ENCODE measurements at regions not wholly inside any gene's neighbourhood (a gene's known extent, or its start where the extent isn't known, plus 50 kb on each side); places are given as distances from the start of the nearest gene placed in this dataset.
A peak's percentile ranks its signal among the peaks of the same experiment; 100 is the strongest.
"Not testable (repeated sequence)": the region's sequence is repeated elsewhere in the genome, so short reads cannot be mapped to it uniquely, and the experiment has no call there.

GRCh38 chr4:23533859-23534258 is 356.0 kb downstream of the PPARGC1A start:
- DNase-seq (ENCODE audit: low spot score) = no peak

GRCh38 chr4:23516716-23517115 is 373.1 kb downstream of the PPARGC1A start:
- DNase-seq (ENCODE audit: low spot score) = no peak

GRCh38 chr4:23504083-23504482 is 385.8 kb downstream of the PPARGC1A start:
- DNase-seq (ENCODE audit: low spot score) = no peak

- no peak for DNase-seq (ENCODE audit: low spot score)
Observed at GRCh38 chr4:23500894-23501449, 388.9 kb downstream of the PPARGC1A start.

GRCh38 chr4:23485801-23486200 is 404.0 kb downstream of the PPARGC1A start:
- no peak for DNase-seq (ENCODE audit: low spot score)

- no peak for DNase-seq (ENCODE audit: low spot score)
Observed at GRCh38 chr4:23484689-23485088, 405.2 kb downstream of the PPARGC1A start.

- no peak for DNase-seq (ENCODE audit: low spot score)
Observed at GRCh38 chr4:23483320-23483960, 406.4 kb downstream of the PPARGC1A start.

- no peak for DNase-seq (ENCODE audit: low spot score)
Observed at GRCh38 chr4:23481566-23481965, 408.3 kb downstream of the PPARGC1A start.

- no peak for DNase-seq (ENCODE audit: low spot score)
Observed at GRCh38 chr4:23477905-23478304, 411.9 kb downstream of the PPARGC1A start.

- no peak for DNase-seq (ENCODE audit: low spot score)
Observed at GRCh38 chr4:23476515-23477090, 413.2 kb downstream of the PPARGC1A start.

- no peak for DNase-seq (ENCODE audit: low spot score)
Observed at GRCh38 chr4:23463071-23463470, 426.8 kb downstream of the PPARGC1A start.

GRCh38 chr4:23458054-23458453 is 431.8 kb downstream of the PPARGC1A start:
- DNase-seq (ENCODE audit: low spot score) = no peak

- no peak for DNase-seq (ENCODE audit: low spot score)
Observed at GRCh38 chr4:23456864-23457263, 433.0 kb downstream of the PPARGC1A start.

- peak; percentile 6 for DNase-seq (ENCODE audit: low spot score)
Observed at GRCh38 chr4:23455456-23456158, 434.2 kb downstream of the PPARGC1A start.

GRCh38 chr4:23441530-23442069 is 448.2 kb downstream of the PPARGC1A start:
- no peak for DNase-seq (ENCODE audit: low spot score)

GRCh38 chr4:23438764-23439163 is 451.1 kb downstream of the PPARGC1A start:
- DNase-seq (ENCODE audit: low spot score) = no peak

GRCh38 chr4:23429497-23429896 is 460.4 kb downstream of the PPARGC1A start:
- DNase-seq (ENCODE audit: low spot score) = no peak

- no peak for DNase-seq (ENCODE audit: low spot score)
Observed at GRCh38 chr4:23425570-23425969, 464.3 kb downstream of the PPARGC1A start.

- no peak for DNase-seq (ENCODE audit: low spot score)
Observed at GRCh38 chr4:23423540-23423939, 466.3 kb downstream of the PPARGC1A start.

- no peak for DNase-seq (ENCODE audit: low spot score)
Observed at GRCh38 chr4:23422878-23423277, 467.0 kb downstream of the PPARGC1A start.

- no peak for DNase-seq (ENCODE audit: low spot score)
Observed at GRCh38 chr4:23413631-23414030, 476.2 kb downstream of the PPARGC1A start.

GRCh38 chr4:23412701-23413100 is 477.1 kb downstream of the PPARGC1A start:
- no peak for DNase-seq (ENCODE audit: low spot score)

GRCh38 chr4:23408913-23409312 is 480.9 kb downstream of the PPARGC1A start:
- DNase-seq (ENCODE audit: low spot score) = not testable (repeated sequence)
